ENCODE measurements at regions not wholly inside any gene's neighbourhood (a gene's known extent, or its start where the extent isn't known, plus 50 kb on each side); places are given as distances from the start of the nearest gene placed in this dataset.

DNA sequence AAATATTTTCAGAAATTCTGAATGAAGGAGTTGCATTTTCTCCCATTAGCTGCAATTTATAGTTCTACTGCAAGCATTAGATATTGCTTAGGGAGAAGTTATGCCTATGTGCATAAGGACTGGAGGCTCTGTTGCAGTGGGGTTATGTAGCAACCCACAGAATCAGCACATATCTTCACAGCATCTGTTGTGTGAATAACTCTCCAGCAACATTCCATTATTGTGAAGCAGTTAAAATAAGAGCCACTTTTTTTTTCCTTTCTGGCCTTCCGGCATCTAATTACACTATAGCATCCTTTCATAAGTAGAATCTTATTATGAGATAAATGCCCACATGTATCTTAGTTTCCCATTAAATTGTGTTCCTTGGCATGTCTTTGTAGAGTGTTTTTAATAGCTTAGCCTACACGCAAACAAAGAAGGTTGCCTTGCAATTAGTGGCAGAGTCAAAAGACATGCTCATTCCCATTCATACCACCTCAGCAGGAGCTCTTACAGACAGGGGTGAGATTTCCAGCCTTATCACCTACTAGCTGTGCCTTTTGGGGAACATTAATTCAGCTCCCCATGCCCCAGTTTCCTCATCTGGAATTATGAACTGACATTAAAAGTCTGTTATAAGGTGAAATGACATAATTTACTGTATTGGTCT is 596.0 kb upstream of the GOT2 start:
- TF ChIP-seq, protein P1, sequence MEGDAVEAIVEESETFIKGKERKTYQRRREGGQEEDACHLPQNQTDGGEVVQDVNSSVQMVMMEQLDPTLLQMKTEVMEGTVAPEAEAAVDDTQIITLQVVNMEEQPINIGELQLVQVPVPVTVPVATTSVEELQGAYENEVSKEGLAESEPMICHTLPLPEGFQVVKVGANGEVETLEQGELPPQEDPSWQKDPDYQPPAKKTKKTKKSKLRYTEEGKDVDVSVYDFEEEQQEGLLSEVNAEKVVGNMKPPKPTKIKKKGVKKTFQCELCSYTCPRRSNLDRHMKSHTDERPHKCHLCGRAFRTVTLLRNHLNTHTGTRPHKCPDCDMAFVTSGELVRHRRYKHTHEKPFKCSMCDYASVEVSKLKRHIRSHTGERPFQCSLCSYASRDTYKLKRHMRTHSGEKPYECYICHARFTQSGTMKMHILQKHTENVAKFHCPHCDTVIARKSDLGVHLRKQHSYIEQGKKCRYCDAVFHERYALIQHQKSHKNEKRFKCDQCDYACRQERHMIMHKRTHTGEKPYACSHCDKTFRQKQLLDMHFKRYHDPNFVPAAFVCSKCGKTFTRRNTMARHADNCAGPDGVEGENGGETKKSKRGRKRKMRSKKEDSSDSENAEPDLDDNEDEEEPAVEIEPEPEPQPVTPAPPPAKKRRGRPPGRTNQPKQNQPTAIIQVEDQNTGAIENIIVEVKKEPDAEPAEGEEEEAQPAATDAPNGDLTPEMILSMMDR (IDR thresholded peaks at IDR 0.05) = no peak
- no peak for TF ChIP-seq POLR2A (IDR thresholded peaks at IDR 0.05)

Measured in upper lobe of left lung (tissue), 4 donors.